HFFc6 (cell line): ENCODE measurements at regions not wholly inside any gene's neighbourhood (a gene's known extent, or its start where the extent isn't known, plus 50 kb on each side); places are given as distances from the start of the nearest gene placed in this dataset.

Experiments used
- DNase-seq: peaks from one replicate; pipeline ENCODE4 v3.0.0-alpha.2; 2018
- H3K27ac Mint-ChIP-seq: 2 replicates; pipeline ENCODE4 v1.8.0; 2020; ENCODE audit warnings: mild to moderate bottlenecking, mixed read lengths
- H3K27me3 Mint-ChIP-seq: 2 replicates; pipeline ENCODE4 v1.8.0; 2021; ENCODE audit warnings: mild to moderate bottlenecking, moderate library complexity, mixed read lengths; ENCODE audit not compliant: insufficient read depth
- H3K36me3 Mint-ChIP-seq: 2 replicates; pipeline ENCODE4 v1.8.0; 2021; ENCODE audit warnings: low read depth, mixed read lengths
- H3K4me1 Mint-ChIP-seq: 2 replicates; pipeline ENCODE4 v1.8.0; 2020; ENCODE audit warnings: low read depth, mixed read lengths
- H3K4me3 Mint-ChIP-seq: 2 replicates; pipeline ENCODE4 v1.8.0; 2020; ENCODE audit warnings: mild to moderate bottlenecking, moderate library complexity, mixed read lengths
- H3K9me3 Mint-ChIP-seq: 2 replicates; pipeline ENCODE4 v1.8.0; 2020; ENCODE audit warnings: mild to moderate bottlenecking, mixed read lengths
- CTCF ChIP-seq: fragments of 200-600 bp; sonication (generic); IDR thresholded peaks from 2 replicates; pipeline ENCODE4 v1.5.0; 2021; ENCODE audit warnings: antibody characterized with exemption, mild to moderate bottlenecking

- H3K9me3 Mint-ChIP-seq = no peaks in the 10 kb centered on the region
- no peak for TF ChIP-seq CTCF
- no peak overlapping the region for H3K27ac Mint-ChIP-seq
- peaks cover 31% of the 10 kb centered on the region for H3K27me3 Mint-ChIP-seq
- DNase-seq = no peak
- no peaks in the 10 kb centered on the region; the same call in 1 of the 2 replicates for H3K36me3 Mint-ChIP-seq
- no peak overlapping the region for H3K4me3 Mint-ChIP-seq
- H3K4me1 Mint-ChIP-seq = no peaks in the 10 kb centered on the region
Measured at GRCh38 chr3:127140501-127141460, 52.1 kb upstream of the PRR23E start.

- Mint-ChIP-seq H3K27me3 (peaks cover 27% of the 10 kb centered on the region), H3K36me3 (no peaks in the 10 kb centered on the region; the same call in 1 of the 2 replicates), H3K4me3 (no peak overlapping the region), H3K27ac (no peak overlapping the region), H3K9me3 (no peaks in the 10 kb centered on the region), H3K4me1 (no peaks in the 10 kb centered on the region)
- no peak for TF ChIP-seq CTCF
- DNase-seq = no peak
Measured at GRCh38 chr3:127141921-127142730, 50.8 kb upstream of the PRR23E start.
